ENCODE measurements at regions not wholly inside any gene's neighbourhood (a gene's known extent, or its start where the extent isn't known, plus 50 kb on each side); places are given as distances from the start of the nearest gene placed in this dataset.

- H3K36me3 ChIP-seq (ENCODE audit: control insufficient read depth, insufficient read depth, low read length), result no peaks in the 10 kb centered on the region
- peaks cover 3% of the 10 kb centered on the region for H3K27me3 ChIP-seq (ENCODE audit: control insufficient read depth, insufficient read depth, low read length)
- no peaks in the 10 kb centered on the region for H3K9me3 ChIP-seq (replicated peaks; ENCODE audit: control insufficient read depth, low read depth, low read length)
- no peaks in the 10 kb centered on the region for H3K4me1 ChIP-seq (ENCODE audit: control insufficient read depth, insufficient read depth, low read length)
- DNase-seq, result no peak
- 63% methylated on average over 8 of the region's 8 CpGs for WGBS (ENCODE audit: insufficient coverage)
- no peak overlapping the region for H3K4me3 ChIP-seq (ENCODE audit: low read length)
- no peak overlapping the region for H3K27ac ChIP-seq (ENCODE audit: low read length)
Measured at GRCh38 chr2:3000125-3000524, 377.5 kb downstream of the EIPR1 start.

GRCh38 chr2:2998971-2999370 is 378.6 kb downstream of the EIPR1 start:
- WGBS (ENCODE audit: insufficient coverage), result 68% methylated on average over 8 of the region's 9 CpGs
- Histone ChIP-seq H3K4me3 (ENCODE audit: low read length) (no peak overlapping the region), H3K4me1 (ENCODE audit: control insufficient read depth, insufficient read depth, low read length) (no peaks in the 10 kb centered on the region), H3K9me3 (replicated peaks; ENCODE audit: control insufficient read depth, low read depth, low read length) (no peaks in the 10 kb centered on the region), H3K27ac (ENCODE audit: low read length) (no peak overlapping the region), H3K27me3 (ENCODE audit: control insufficient read depth, insufficient read depth, low read length) (peaks cover 3% of the 10 kb centered on the region), H3K36me3 (ENCODE audit: control insufficient read depth, insufficient read depth, low read length) (no peaks in the 10 kb centered on the region)
- no peak for DNase-seq

- H3K27me3 ChIP-seq (ENCODE audit: control insufficient read depth, insufficient read depth, low read length), result no peaks in the 10 kb centered on the region
- 85% methylated on average over 6 of the region's 9 CpGs for WGBS (ENCODE audit: insufficient coverage)
- no peak overlapping the region for H3K4me3 ChIP-seq (ENCODE audit: low read length)
- DNase-seq, result no peak
- no peak overlapping the region for H3K27ac ChIP-seq (ENCODE audit: low read length)
- H3K36me3 ChIP-seq (ENCODE audit: control insufficient read depth, insufficient read depth, low read length), result no peaks in the 10 kb centered on the region
- H3K4me1 ChIP-seq (ENCODE audit: control insufficient read depth, insufficient read depth, low read length), result no peaks in the 10 kb centered on the region
- no peaks in the 10 kb centered on the region for H3K9me3 ChIP-seq (replicated peaks; ENCODE audit: control insufficient read depth, low read depth, low read length)
Measured at GRCh38 chr2:2993172-2993692, 384.4 kb downstream of the EIPR1 start.

- no peak overlapping the region for H3K27ac ChIP-seq (ENCODE audit: low read length)
- no peaks in the 10 kb centered on the region for H3K4me1 ChIP-seq (ENCODE audit: control insufficient read depth, insufficient read depth, low read length)
- no peak for DNase-seq
- H3K4me3 ChIP-seq (ENCODE audit: low read length), result no peak overlapping the region
- no CpG with 5 or more reads among the region's 3 CpGs for WGBS (ENCODE audit: insufficient coverage)
- no peaks in the 10 kb centered on the region for H3K9me3 ChIP-seq (replicated peaks; ENCODE audit: control insufficient read depth, low read depth, low read length)
- no peaks in the 10 kb centered on the region for H3K27me3 ChIP-seq (ENCODE audit: control insufficient read depth, insufficient read depth, low read length)
- no peaks in the 10 kb centered on the region for H3K36me3 ChIP-seq (ENCODE audit: control insufficient read depth, insufficient read depth, low read length)
Measured at GRCh38 chr2:2992634-2993033, 385.0 kb downstream of the EIPR1 start.

- no CpG with 5 or more reads among the region's 2 CpGs for WGBS (ENCODE audit: insufficient coverage)
Measured at GRCh38 chr2:2985020-2985419, 392.6 kb downstream of the EIPR1 start.

GRCh38 chr2:2981000-2981399 is 396.6 kb downstream of the EIPR1 start:
- Histone ChIP-seq H3K4me1 (ENCODE audit: control insufficient read depth, insufficient read depth, low read length) (no peaks in the 10 kb centered on the region), H3K27me3 (ENCODE audit: control insufficient read depth, insufficient read depth, low read length) (no peaks in the 10 kb centered on the region), H3K27ac (ENCODE audit: low read length) (no peak overlapping the region), H3K4me3 (ENCODE audit: low read length) (no peak overlapping the region), H3K36me3 (ENCODE audit: control insufficient read depth, insufficient read depth, low read length) (no peaks in the 10 kb centered on the region), H3K9me3 (replicated peaks; ENCODE audit: control insufficient read depth, low read depth, low read length) (no peaks in the 10 kb centered on the region)
- no CpG with 5 or more reads among the region's 1 CpG for WGBS (ENCODE audit: insufficient coverage)
- no peak for DNase-seq

More at GRCh38 chr2:2985020-2985419, 392.6 kb downstream of the EIPR1 start:
- no peak overlapping the region for H3K4me3 ChIP-seq (ENCODE audit: low read length)
- no peaks in the 10 kb centered on the region for H3K27me3 ChIP-seq (ENCODE audit: control insufficient read depth, insufficient read depth, low read length)
- H3K4me1 ChIP-seq (ENCODE audit: control insufficient read depth, insufficient read depth, low read length), result no peaks in the 10 kb centered on the region
- H3K36me3 ChIP-seq (ENCODE audit: control insufficient read depth, insufficient read depth, low read length), result no peaks in the 10 kb centered on the region
- no peak overlapping the region for H3K27ac ChIP-seq (ENCODE audit: low read length)
- DNase-seq, result no peak
- no peaks in the 10 kb centered on the region for H3K9me3 ChIP-seq (replicated peaks; ENCODE audit: control insufficient read depth, low read depth, low read length)

- Histone ChIP-seq H3K4me3 (ENCODE audit: low read length) (no peak overlapping the region), H3K9me3 (replicated peaks; ENCODE audit: control insufficient read depth, low read depth, low read length) (no peaks in the 10 kb centered on the region), H3K27ac (ENCODE audit: low read length) (no peak overlapping the region), H3K4me1 (ENCODE audit: control insufficient read depth, insufficient read depth, low read length) (no peaks in the 10 kb centered on the region), H3K36me3 (ENCODE audit: control insufficient read depth, insufficient read depth, low read length) (no peaks in the 10 kb centered on the region), H3K27me3 (ENCODE audit: control insufficient read depth, insufficient read depth, low read length) (no peaks in the 10 kb centered on the region)
- DNase-seq, result no peak
- no CpG with 5 or more reads among the region's 2 CpGs for WGBS (ENCODE audit: insufficient coverage)
Measured at GRCh38 chr2:2974982-2975381, 402.6 kb downstream of the EIPR1 start.

- H3K36me3 ChIP-seq (ENCODE audit: control insufficient read depth, insufficient read depth, low read length), result no peaks in the 10 kb centered on the region
- no peak overlapping the region for H3K4me3 ChIP-seq (ENCODE audit: low read length)
- H3K27ac ChIP-seq (ENCODE audit: low read length), result no peak overlapping the region
- H3K27me3 ChIP-seq (ENCODE audit: control insufficient read depth, insufficient read depth, low read length), result no peaks in the 10 kb centered on the region
- whole genome bisulfite sequencing (ENCODE audit: insufficient coverage), result 53% methylated on average over 13 of the region's 17 CpGs
- H3K9me3 ChIP-seq (replicated peaks; ENCODE audit: control insufficient read depth, low read depth, low read length), result peaks cover 2% of the 10 kb centered on the region
- no peaks in the 10 kb centered on the region for H3K4me1 ChIP-seq (ENCODE audit: control insufficient read depth, insufficient read depth, low read length)
- no peak for DNase-seq
Measured at GRCh38 chr2:2960441-2961133, 417.0 kb downstream of the EIPR1 start.

GRCh38 chr2:2950403-2950952 is 427.1 kb downstream of the EIPR1 start:
- Histone ChIP-seq H3K4me3 (ENCODE audit: low read length) (no peak overlapping the region), H3K4me1 (ENCODE audit: control insufficient read depth, insufficient read depth, low read length) (no peaks in the 10 kb centered on the region), H3K9me3 (replicated peaks; ENCODE audit: control insufficient read depth, low read depth, low read length) (no peaks in the 10 kb centered on the region), H3K36me3 (ENCODE audit: control insufficient read depth, insufficient read depth, low read length) (no peaks in the 10 kb centered on the region), H3K27me3 (ENCODE audit: control insufficient read depth, insufficient read depth, low read length) (no peaks in the 10 kb centered on the region), H3K27ac (ENCODE audit: low read length) (no peak overlapping the region)
- 50% methylated on average over 9 of the region's 11 CpGs for WGBS (ENCODE audit: insufficient coverage)
- DNase-seq, result no peak

- H3K27me3 ChIP-seq (ENCODE audit: control insufficient read depth, insufficient read depth, low read length), result no peaks in the 10 kb centered on the region
- H3K4me1 ChIP-seq (ENCODE audit: control insufficient read depth, insufficient read depth, low read length), result no peaks in the 10 kb centered on the region
- no peak for DNase-seq
- no peak overlapping the region for H3K4me3 ChIP-seq (ENCODE audit: low read length)
- H3K9me3 ChIP-seq (replicated peaks; ENCODE audit: control insufficient read depth, low read depth, low read length), result peaks cover 2% of the 10 kb centered on the region
- H3K36me3 ChIP-seq (ENCODE audit: control insufficient read depth, insufficient read depth, low read length), result no peaks in the 10 kb centered on the region
- no peak overlapping the region for H3K27ac ChIP-seq (ENCODE audit: low read length)
Measured at GRCh38 chr2:2947406-2947805, 430.2 kb downstream of the EIPR1 start.

All from muscle of leg (tissue), 3 donors.